ENCODE measurements at regions not wholly inside any gene's neighbourhood (a gene's known extent, or its start where the extent isn't known, plus 50 kb on each side); places are given as distances from the start of the nearest gene placed in this dataset.

GRCh38 chr1:58310469-58310868 lies 236.1 kb downstream of the OMA1 start:
- DNase-seq: no peak

DNA sequence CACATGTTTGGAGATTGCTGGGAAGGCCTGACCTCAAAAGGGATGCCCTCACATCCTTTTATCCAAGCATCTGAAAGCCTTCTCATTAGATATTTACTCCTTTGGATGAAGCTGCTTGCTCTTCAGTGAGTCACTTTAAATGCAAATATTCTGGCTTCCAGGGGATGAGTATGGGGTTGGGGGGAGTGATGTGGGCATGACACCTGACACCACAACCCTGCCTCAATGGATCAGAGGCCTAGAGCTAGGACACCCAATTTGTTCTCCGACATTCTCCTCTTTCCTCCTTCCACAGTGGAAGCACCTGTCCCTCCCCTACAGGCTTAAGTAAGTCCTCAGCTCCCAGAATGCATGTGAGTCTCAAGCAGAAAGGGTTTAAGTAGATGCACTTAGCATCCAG lies 238.3 kb downstream of the OMA1 start:
- no peak for DNase-seq

DNA sequence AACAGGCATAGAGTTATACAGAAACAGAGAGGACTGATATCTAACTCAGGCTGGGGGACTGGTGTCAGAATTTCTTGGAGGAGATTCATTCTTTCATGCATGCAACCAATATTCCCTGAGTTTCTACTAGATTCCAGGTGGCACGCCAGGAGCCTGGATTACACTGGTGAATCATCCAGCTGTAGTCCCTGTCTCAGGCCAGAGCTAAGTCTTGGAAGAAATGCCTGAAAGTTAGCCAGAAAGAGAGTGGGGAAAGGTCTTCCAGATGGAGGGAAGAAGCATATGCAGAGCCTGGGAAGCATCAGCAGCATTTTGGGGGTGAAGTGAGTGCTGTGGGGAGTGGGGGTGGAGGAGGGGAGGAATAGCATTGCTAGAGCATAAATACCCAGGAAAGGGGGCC lies 239.1 kb downstream of the OMA1 start:
- DNase-seq: no peak

GRCh38 chr1:58305622-58306021 lies 240.9 kb downstream of the OMA1 start:
- DNase-seq: no peak

GRCh38 chr1:58304346-58304975 lies 242.1 kb downstream of the OMA1 start:
- DNase-seq: no peak

DNA sequence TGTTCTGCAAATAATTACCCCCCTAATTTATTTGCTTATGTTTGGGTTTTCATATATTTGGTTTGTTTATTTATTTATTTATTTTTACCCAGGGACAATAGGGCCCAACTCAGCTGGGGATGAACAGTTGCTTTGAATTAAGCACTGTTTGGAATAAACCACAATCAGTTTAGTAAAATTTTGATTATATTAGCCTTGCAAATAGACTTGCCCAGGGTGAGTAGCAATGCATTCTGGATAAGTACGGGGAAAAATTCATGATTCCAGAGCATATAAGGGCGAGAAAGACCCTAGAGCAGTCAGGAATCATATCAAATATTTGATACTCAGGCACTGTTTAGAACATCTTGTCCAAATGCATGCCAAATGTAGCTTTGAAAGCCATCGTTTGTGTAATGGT lies 242.7 kb downstream of the OMA1 start:
- no peak for DNase-seq

DNA sequence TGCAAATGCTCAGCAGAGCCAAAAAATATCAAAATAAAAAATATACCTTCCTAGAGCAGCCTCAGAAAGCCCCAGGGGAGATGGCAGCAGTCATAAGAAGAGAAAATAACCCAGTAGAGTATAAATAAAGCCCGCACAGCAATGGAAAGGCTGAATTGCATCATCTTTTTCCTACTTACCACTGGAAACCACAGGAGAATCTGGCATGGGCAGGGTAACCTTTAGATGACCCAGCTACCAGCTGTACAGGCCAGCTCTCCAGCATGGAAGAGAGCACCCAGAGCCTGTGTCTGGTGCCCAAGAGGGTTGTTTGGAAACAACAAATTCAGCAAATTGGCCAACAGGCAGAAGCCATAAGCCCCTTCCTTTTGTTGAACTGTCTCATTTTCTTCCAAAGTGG lies 253.1 kb downstream of the OMA1 start:
- no peak for DNase-seq

DNA sequence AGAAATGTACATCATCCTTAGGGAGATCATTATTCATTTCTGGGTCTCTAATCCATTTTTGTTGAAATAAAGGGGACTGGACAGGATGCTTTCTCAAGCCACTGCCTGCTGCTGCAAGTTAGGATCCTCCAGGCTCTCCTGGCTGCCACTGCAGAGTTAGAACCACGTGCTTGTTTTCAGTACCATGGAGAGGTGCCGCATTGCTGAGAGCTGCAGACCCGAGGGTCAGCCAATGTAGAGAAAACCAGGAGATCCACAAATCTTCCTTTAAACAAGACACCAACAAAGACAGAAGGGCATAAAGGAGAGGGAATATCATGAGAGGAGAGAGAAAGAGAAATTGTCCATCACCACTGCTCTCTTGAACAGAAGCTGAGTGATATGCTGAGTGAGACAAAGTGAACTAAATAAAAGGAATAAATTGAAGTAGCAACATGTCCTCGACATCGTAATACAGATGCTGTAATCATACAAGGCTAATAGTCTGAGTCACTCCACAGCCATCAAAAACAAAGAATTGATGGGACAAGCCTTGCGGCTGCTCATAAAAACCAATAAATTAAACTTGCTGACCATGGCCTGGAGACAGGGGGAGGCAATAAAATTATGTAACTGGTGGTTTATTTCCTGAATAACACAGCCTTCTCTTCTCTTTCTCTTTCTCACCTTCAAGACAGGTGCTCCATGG lies 255.7 kb downstream of the OMA1 start:
- peak; percentile 42 for DNase-seq

DNA sequence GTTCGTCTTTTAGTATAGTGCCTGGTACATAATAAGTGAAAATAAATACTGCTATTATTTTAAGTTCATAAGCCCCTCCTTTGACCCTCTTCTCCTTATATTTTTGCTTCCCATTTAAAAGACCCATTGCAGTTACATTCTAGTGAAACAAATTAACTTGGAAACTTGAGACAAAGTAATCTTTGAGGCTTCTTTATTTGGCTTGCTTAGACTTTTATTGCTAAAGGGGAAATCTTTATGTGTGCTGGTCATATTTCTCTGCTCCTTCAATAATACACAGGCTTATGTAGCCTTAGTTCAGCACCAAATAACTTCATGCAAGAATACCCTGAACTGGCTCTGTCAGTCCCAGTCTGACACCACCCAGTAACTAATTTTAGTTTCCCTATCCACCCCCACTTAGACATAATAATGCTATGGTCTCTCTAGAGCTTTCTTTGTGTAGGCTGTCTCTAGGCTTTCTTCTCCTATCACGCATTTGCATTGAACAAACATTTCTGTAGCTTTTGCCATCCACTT lies 257.8 kb downstream of the OMA1 start:
- DNase-seq: no peak

DNA sequence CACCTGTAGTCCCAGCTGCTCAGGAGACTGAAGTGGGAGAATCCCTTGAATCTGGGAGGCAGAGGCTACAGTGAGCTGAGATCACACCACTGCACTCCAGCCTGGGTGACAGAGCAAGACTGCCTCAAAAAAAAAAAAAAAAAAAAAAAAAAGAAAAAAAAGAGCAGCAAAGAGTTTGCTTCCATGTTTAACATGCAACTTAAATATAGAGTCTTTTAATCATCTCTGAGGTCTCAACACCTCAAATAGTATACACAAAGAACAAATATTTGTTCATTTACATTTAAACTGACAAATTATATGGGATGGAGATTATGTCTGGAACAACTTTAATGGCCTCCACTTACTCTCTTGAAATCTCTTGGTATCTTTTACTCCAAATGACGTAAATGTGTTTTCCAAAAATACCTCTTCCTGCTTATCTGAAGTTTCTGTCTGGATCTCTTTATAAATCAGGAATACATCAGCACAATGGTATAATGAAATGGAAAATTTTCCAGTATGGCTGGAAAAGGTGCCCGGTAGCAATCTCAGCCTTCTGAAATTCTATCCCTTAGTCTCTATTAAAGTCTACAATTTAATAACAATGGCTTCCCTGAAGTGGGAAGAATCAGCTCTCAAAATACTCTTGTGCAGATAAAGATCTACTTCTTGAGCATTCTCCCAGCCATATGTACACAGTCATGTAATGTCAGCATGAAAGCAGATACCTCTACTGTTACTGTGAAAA lies 258.5 kb downstream of the OMA1 start:
- no peak for DNase-seq

DNA sequence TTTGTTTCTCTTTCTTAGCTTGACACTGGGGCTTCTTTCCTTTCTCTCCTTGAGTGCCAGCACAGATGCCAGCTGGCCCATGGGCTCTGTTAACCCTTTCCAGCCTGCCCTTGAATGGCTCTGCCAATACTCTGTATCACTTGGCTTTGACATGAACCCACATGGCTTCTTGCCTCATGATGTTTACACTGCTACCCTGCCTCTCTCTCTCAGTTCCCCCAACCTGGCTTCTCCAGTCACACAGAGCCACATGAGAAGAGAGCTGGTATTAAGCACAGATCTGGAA lies 262.4 kb downstream of the OMA1 start:
- no peak for DNase-seq

DNA sequence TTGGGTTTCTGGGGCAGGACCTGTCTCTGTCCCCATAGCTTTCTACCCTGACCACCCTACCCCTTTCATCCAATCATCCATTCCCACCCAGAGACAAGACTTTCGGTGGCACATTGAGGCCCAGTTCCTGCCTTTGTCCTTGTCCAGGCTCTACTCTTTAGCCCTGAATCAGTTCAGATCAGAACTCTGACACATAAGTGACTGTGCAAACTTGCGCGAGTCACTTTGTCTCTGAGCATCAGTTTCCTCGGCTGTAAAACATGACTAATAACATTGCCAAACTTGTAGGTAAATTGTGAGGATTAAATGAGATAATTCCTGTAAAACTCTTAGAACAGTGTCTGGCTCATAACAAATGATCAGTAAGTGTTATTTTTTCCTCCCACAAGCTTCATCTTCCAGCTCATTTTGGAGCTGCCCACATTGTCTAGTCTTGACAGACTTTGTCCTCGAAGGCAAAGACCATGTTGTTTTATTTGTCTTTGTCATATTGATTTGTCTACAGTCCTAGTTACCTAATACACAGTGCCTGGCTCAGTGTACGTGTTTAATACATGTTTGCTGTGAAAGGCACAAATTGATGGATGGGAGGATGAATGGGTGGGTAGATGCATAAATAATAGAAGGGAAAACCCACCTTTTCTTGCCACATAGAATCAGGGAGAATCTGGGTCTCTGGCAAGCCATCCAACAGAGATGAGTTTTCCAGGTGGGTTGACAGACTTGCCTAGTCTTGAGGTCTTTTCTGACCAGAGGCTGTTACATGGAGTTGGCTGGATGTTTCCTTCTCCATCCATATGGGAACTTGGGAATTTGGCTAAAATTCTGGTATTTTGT lies 262.9 kb downstream of the OMA1 start:
- no peak for DNase-seq

- no peak for DNase-seq
Observed at GRCh38 chr1:58282623-58283387, 263.7 kb downstream of the OMA1 start.

GRCh38 chr1:58266242-58266641 lies 280.3 kb downstream of the OMA1 start:
- no peak for DNase-seq

GRCh38 chr1:58264462-58264861 lies 282.1 kb downstream of the OMA1 start:
- no peak for DNase-seq

- DNase-seq: no peak
Observed at GRCh38 chr1:58262702-58263101, 283.8 kb downstream of the OMA1 start.

GRCh38 chr1:58258082-58258481 lies 288.4 kb downstream of the OMA1 start:
- DNase-seq: no peak

DNA sequence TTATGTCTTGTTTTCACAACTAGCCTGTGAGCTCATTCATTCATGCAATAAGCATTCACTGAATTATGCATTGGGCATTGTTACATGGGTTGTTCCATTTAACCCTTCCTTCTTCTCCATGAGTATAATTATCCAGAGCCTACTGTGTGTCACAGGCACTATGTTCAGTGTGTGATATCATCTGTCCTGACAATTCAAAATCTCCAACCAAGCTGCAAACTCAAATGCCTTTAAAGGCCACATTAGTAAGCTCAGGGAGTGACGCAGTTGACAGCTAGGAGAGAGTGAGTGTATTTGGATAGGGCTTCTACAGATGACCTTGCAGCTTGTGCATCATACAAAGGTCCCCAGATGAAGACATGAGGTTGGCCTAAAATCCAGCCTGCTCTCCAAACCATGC lies 289.5 kb downstream of the OMA1 start:
- no peak for DNase-seq

DNA sequence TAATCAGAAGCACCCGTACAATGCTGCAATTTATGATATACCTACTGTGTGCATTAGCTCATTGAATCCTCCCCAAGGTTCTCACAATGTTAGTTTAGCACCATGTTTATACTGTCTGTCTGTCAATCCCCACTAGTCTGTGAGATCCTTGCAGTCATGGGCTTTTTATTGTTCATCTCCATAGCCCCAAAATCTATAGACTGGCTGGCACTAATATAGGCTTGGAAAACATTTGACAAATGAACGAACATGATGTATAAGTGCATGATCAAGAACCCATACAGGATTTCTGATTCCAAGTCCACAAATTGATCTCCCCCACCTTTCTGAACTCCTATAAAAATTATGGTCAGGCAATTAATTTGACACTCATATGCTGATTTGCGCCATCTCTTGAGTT lies 290.0 kb downstream of the OMA1 start:
- DNase-seq: no peak

DNA sequence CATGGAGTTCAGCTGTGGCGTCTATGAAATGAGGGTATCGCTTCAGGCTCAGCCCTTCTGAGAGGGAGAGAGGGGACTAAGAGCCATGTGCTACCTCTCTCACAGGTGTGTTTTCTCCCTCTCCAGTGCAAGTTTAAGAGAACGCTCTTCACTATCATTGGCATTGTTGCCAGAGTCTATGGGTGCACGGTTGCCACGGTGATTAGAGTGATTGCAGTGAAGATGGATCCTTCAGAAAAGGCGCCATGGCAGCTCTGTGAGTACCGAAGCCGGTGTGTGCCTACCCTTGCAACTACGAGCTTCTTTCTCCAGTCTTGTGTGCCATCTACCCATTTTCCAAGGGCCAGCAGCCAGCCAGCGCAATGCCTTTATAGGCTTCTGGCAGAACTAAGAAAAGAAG lies 290.5 kb downstream of the OMA1 start:
- DNase-seq: no peak

- DNase-seq: no peak
Observed at GRCh38 chr1:58255192-58255591, 291.3 kb downstream of the OMA1 start.

DNA sequence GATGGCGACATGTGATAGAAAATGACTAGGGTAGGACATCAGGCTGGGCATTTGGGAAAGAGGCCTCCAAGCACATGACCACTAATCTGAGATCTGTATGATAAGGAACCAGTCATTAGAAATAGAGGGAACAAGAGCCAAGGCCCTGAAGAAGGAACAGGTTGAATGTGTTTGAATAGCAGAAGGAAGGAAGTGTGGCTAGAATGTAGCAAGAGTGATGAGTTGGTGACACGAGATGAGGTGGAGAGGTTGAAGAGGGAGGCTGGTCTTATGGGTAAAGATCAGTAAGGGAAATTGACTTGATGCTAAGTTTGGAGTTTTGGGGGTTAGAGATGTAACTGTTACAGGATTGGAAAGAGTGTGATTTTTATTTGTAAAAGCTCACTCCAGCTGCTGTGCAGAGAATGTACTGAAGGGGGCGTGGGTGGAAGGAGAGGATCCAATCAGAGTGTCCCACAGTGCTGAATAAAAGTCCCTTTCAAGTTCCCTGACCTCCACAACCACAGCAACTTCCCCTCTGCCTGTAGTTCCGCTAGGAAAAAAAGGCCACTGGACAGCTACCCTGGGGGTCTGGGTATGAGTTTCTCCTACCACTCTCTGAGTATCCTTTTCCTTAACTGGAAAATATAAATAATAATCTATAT lies 295.0 kb downstream of the OMA1 start:
- DNase-seq: peak; percentile 27
